MCF 10A (cell line): ENCODE measurements at regions not wholly inside any gene's neighbourhood (a gene's known extent, or its start where the extent isn't known, plus 50 kb on each side); places are given as distances from the start of the nearest gene placed in this dataset.
"Not testable (repeated sequence)": the region's sequence is repeated elsewhere in the genome, so short reads cannot be mapped to it uniquely, and the experiment has no call there.

Experiments
- BruUV-seq: library from RNA; stranded (reverse); fragments of 400-500 nt; replicated peaks from 2 replicates; lab custom pipeline; 2021; lab: Mats Ljungman, UMichigan
- CTCF ChIA-PET: fragments of 300-600 bp; sonication (Branson Sonifier 250); formaldehyde crosslinking; extraction: SDS; loops from one replicate; lab custom pipeline; 2021; ENCODE audit warnings: antibody characterized with exemption, inconsistent platforms; lab: Yijun Ruan, JAX
- POLR2A ChIA-PET: fragments of 300-600, 350-650 bp; sonication (Branson Sonifier 250); formaldehyde crosslinking; extraction: SDS; loops from one replicate; lab custom pipeline; 2020; ENCODE audit warnings: antibody characterized with exemption, inconsistent platforms; lab: Yijun Ruan, JAX
- DNase-seq: peaks from one replicate; pipeline ENCODE4 v3.0.0-alpha.2; 2018; ENCODE audit not compliant: unreplicated experiment
- H3K27ac Mint-ChIP-seq: one replicate; pipeline ENCODE4 v1.8.0; 2022; ENCODE audit warnings: mild to moderate bottlenecking, low read depth, mixed read lengths; ENCODE audit not compliant: unreplicated experiment
- H3K27me3 Mint-ChIP-seq: one replicate; pipeline ENCODE4 v1.8.0; 2022; ENCODE audit warnings: mixed read lengths; ENCODE audit not compliant: insufficient read depth, unreplicated experiment
- H3K36me3 Mint-ChIP-seq: one replicate; pipeline ENCODE4 v1.8.0; 2022; ENCODE audit warnings: mild to moderate bottlenecking, moderate library complexity, mixed read lengths; ENCODE audit not compliant: insufficient read depth, unreplicated experiment
- H3K4me1 Mint-ChIP-seq: one replicate; pipeline ENCODE4 v1.8.0; 2022; ENCODE audit warnings: mixed read lengths; ENCODE audit not compliant: insufficient read depth, unreplicated experiment
- H3K4me3 Mint-ChIP-seq: one replicate; pipeline ENCODE4 v1.8.0; 2022; ENCODE audit warnings: mild to moderate bottlenecking, moderate library complexity, mixed read lengths; ENCODE audit not compliant: unreplicated experiment
- H3K9me3 Mint-ChIP-seq: one replicate; pipeline ENCODE4 v1.8.0; 2022; ENCODE audit warnings: mixed read lengths; ENCODE audit not compliant: unreplicated experiment
- intact Hi-C: fragments of 100-400 bp; cut with micrococcal nuclease; formaldehyde crosslinking; loops from 2 replicates; pipeline ENCODE4 v1.14.1; 2022
- TF ChIP-seq, protein P1 (sequence below): fragments of 200-600 bp; IDR thresholded peaks from one replicate; pipeline ENCODE4 v1.8.0; 2022; ENCODE audit warnings: antibody characterized with exemption, mild to moderate bottlenecking; ENCODE audit not compliant: unreplicated experiment

DNA sequence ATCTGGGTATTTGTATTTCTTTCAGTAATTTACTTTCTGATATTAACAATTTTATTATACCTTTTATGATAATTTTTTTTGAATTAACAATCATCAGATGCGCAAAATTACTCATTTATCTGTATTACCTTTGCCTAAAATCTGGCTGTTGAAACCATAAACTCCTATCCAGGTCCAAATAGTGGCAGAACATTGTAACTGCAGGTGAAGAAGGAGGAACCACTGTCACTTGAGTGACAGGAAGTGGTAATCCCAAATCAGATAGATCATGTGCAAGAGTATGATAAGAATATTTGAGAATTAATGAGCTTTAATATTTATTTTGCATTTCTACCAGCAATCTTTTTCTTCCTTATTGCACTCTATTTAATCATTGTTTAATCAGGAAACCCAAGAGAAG lies 139.3 kb upstream of the TLE4 start:
- CTCF ChIA-PET, result interaction anchor here (1.5 kb wide), 1 partner anchor 301 kb away, joined by 4 read pairs; no protein-coding TSS in a partner anchor
- H3K9me3 Mint-ChIP-seq, result no peaks in the 10 kb centered on the region
- BruUV-seq, result no TSS peak

DNA sequence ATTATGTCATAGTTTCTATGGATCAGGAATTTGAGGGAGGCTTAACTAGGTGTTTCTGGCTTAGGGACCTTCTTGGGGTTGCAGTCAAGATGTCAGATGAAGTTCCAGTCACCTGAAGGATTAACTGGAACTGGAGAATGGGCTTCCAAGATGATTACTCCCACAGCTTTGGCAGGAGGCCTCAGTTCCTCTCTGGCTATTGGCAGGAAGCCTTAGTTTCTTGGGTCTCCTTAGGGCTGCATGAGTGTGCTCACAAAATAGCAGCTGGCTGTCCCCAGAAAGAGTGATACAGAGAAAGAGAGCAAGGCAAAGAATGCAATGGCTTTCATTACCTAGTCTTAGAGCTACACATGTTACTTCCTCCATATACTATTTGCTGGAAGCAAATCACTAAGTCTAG lies 138.1 kb upstream of the TLE4 start:
- no peaks in the 10 kb centered on the region for H3K9me3 Mint-ChIP-seq
- no peak overlapping the region for H3K27ac Mint-ChIP-seq
- H3K36me3 Mint-ChIP-seq, result no peaks in the 10 kb centered on the region
- DNase-seq, result no peak
- TF ChIP-seq, protein P1, sequence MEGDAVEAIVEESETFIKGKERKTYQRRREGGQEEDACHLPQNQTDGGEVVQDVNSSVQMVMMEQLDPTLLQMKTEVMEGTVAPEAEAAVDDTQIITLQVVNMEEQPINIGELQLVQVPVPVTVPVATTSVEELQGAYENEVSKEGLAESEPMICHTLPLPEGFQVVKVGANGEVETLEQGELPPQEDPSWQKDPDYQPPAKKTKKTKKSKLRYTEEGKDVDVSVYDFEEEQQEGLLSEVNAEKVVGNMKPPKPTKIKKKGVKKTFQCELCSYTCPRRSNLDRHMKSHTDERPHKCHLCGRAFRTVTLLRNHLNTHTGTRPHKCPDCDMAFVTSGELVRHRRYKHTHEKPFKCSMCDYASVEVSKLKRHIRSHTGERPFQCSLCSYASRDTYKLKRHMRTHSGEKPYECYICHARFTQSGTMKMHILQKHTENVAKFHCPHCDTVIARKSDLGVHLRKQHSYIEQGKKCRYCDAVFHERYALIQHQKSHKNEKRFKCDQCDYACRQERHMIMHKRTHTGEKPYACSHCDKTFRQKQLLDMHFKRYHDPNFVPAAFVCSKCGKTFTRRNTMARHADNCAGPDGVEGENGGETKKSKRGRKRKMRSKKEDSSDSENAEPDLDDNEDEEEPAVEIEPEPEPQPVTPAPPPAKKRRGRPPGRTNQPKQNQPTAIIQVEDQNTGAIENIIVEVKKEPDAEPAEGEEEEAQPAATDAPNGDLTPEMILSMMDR, result no peak
- intact Hi-C loops, result no loop called here
- H3K27me3 Mint-ChIP-seq, result no peaks in the 10 kb centered on the region
- POLR2A ChIA-PET, result no interaction called here
- no peak overlapping the region for H3K4me3 Mint-ChIP-seq
- no TSS peak for BruUV-seq
- CTCF ChIA-PET, result interaction anchor here (0.5 to 1.5 kb wide), 3 partner anchors 281 to 302 kb away, joined by 3 to 5 read pairs (median 4); no protein-coding TSS in a partner anchor
- peaks cover 2% of the 10 kb centered on the region for H3K4me1 Mint-ChIP-seq

More for the DNA sequence above, 139.3 kb upstream of the TLE4 start:
- no peaks in the 10 kb centered on the region for H3K36me3 Mint-ChIP-seq
- POLR2A ChIA-PET, result no interaction called here
- H3K4me1 Mint-ChIP-seq, result no peaks in the 10 kb centered on the region
- H3K4me3 Mint-ChIP-seq, result no peak overlapping the region
- no peak overlapping the region for H3K27ac Mint-ChIP-seq
- H3K27me3 Mint-ChIP-seq, result no peaks in the 10 kb centered on the region
- TF ChIP-seq, protein P1, result no peak
- intact Hi-C loops, result no loop called here
- DNase-seq, result peak; percentile 14

DNA sequence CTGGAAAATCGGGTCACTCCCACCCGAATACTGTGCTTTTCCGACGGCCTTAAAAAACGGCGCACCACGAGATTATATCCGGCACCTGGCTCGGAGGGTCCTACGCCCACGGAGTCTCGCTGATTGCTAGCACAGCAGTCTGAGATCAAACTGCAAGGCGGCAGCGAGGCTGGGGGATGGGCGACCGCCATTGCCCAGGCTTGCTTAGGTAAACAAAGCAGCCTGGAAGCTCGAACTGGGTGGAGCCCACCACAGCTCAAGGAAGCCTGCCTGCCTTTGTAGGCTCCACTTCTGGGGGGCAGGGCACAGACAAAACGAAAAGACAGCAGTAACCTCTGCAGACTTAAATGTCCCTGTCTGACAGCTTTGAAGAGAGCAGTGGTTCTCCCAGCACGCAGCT lies 132.5 kb upstream of the TLE4 start:
- H3K4me1 Mint-ChIP-seq, BruUV-seq, H3K27me3 Mint-ChIP-seq, POLR2A ChIA-PET, CTCF ChIA-PET, intact Hi-C loops, H3K27ac Mint-ChIP-seq, H3K36me3 Mint-ChIP-seq, DNase-seq, H3K9me3 Mint-ChIP-seq: not testable (repeated sequence)
- peak overlapping the region; percentile 8 for H3K4me3 Mint-ChIP-seq

DNA sequence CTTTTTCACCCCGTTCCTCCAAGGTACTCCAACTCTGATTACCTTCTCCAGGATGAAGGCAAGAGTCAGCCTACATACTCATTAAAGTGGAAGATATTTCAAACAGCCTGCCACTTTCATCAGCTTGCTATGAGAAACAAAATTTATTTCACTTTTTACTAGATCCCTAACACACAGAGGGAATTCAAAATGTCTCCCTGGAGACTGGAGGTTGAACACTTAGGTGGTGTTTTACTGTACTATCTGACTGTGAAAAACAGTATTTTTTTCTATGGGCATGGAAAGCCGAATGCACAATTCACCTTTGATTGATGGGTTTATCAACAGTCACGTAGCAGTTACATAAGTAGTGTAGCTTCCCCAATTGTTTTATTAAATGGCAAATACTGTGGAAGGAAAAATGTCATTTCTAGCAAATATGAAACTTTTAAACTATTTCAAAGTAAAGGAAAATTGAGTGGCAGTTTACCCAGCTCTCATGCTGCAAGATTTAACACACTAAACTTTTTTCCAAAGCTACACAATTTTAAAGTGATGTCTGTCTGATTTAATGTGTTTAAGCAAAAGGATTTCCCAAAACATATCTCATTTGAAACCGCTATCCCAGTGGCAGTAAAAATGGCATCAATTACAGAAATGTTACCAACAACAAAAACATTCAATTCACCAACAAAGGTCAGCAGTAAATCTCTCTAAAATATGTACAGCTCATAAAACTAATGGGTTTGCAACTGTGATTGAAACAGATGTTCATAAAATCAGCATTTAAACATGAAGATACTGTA lies 125.0 kb upstream of the TLE4 start:
- intact Hi-C loops, result no loop called here
- no peaks in the 10 kb centered on the region for H3K27me3 Mint-ChIP-seq
- no peaks in the 10 kb centered on the region for H3K36me3 Mint-ChIP-seq
- H3K27ac Mint-ChIP-seq, result no peak overlapping the region
- no peak overlapping the region for H3K4me3 Mint-ChIP-seq
- H3K9me3 Mint-ChIP-seq, result no peaks in the 10 kb centered on the region
- ChIA-PET POLR2A (interaction anchor here (1.0 kb wide), 1 partner anchor 25 kb away, joined by 3 read pairs; no protein-coding TSS in a partner anchor), CTCF (no interaction called here)
- no peak for DNase-seq
- TF ChIP-seq, protein P1, result no peak
- no TSS peak for BruUV-seq
- no peaks in the 10 kb centered on the region for H3K4me1 Mint-ChIP-seq
